Thymus (tissue), 11 donors: ENCODE measurements at regions not wholly inside any gene's neighbourhood (a gene's known extent, or its start where the extent isn't known, plus 50 kb on each side); places are given as distances from the start of the nearest gene placed in this dataset.
"Not testable (repeated sequence)": the region's sequence is repeated elsewhere in the genome, so short reads cannot be mapped to it uniquely, and the experiment has no call there.

Experiments
- DNase-seq, 9 donors: peaks; one replicate each; pipeline ENCODE4 v3.0.0-alpha.2; 2013; ENCODE audit warnings: low spot score in 9 of 9, low read depth in 6 of 9, missing footprints in 1 of 9
- H3K27ac ChIP-seq, 2 donors: one replicate each; pipeline ENCODE4 v1.5.1; 2013; ENCODE audit warnings: control low read depth in 1 of 2, low read depth in 1 of 2, low read length in 1 of 2, mild to moderate bottlenecking in 1 of 2, moderate library complexity in 1 of 2
- H3K27me3 ChIP-seq, 2 donors: one replicate each; pipeline ENCODE4 v1.5.1; 2013; ENCODE audit warnings: low read length in 1 of 2; ENCODE audit not compliant: control insufficient read depth in 2 of 2, insufficient read depth in 1 of 2
- H3K36me3 ChIP-seq, 2 donors: one replicate each; pipeline ENCODE4 v1.5.1; 2013; ENCODE audit warnings: low read length in 1 of 2, mild to moderate bottlenecking in 1 of 2, moderate library complexity in 1 of 2; ENCODE audit not compliant: control insufficient read depth in 2 of 2, insufficient read depth in 2 of 2
- H3K4me1 ChIP-seq, 2 donors: one replicate each; pipeline ENCODE4 v1.5.1; 2013; ENCODE audit warnings: low read length in 2 of 2; ENCODE audit not compliant: control insufficient read depth in 2 of 2, insufficient read depth in 2 of 2
- H3K4me3 ChIP-seq, 2 donors: one replicate each; pipeline ENCODE4 v1.5.1; 2013; ENCODE audit warnings: low read length in 2 of 2, control low read depth in 1 of 2, mild to moderate bottlenecking in 1 of 2
- H3K9me3 ChIP-seq, 2 donors: one replicate each; pipeline ENCODE4 v1.5.1; 2013; ENCODE audit warnings: low read length in 1 of 2, mild to moderate bottlenecking in 1 of 2; ENCODE audit not compliant: control insufficient read depth in 2 of 2, insufficient read depth in 1 of 2
- WGBS: extraction: QIAGEN DNeasy Blood & Tissue Kit; methylation state at CpG from one replicate; pipeline ENCODE4 v1.1.7; 2013; 5-methylcytosine and 5-hydroxymethylcytosine counted together
- donor health status: healthy.

DNA sequence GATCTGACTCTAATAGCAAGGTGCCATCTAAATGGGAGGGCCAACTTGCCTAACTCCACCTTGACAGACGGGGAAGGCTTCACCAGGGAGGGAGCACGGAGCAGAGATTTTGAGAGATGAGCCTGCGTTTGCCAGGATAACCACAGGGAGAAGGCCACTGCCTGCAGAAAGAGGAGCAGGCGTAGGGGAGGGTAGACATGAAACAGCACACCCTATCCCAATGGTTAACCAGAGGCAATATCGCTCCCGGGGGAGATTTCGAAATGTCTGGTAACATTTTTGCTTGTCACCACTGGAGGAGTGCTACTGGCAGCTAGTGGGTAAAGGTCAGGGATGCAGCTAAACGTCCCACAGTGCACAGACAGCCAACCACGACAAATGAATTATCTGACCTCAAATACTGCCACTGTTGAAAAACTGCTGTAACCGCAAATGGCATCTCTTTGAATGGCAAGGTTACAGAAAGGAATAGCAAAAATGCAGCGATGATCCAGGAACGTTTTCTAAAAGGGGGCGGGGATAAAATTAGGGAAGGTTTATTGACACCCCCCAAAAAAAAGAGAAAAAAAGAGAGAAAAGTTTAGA is 126.0 kb upstream of the ATF7IP start:
- 33% methylated on average over 13 of the region's 13 CpGs for WGBS
- H3K27me3 ChIP-seq: no peaks in the 10 kb centered on the region
- H3K4me3 ChIP-seq: peak overlapping the region; percentile 34
- DNase-seq: peak in 1 of 9 donors; percentile 54
- no peaks in the 10 kb centered on the region for H3K36me3 ChIP-seq
- H3K9me3 ChIP-seq: peaks cover 0 to 17% of the 10 kb centered on the region in 2 donors
- peaks cover 2 to 14% of the 10 kb centered on the region in 2 donors for H3K4me1 ChIP-seq
- H3K27ac ChIP-seq: peak overlapping the region; percentile 63 to 69

DNA sequence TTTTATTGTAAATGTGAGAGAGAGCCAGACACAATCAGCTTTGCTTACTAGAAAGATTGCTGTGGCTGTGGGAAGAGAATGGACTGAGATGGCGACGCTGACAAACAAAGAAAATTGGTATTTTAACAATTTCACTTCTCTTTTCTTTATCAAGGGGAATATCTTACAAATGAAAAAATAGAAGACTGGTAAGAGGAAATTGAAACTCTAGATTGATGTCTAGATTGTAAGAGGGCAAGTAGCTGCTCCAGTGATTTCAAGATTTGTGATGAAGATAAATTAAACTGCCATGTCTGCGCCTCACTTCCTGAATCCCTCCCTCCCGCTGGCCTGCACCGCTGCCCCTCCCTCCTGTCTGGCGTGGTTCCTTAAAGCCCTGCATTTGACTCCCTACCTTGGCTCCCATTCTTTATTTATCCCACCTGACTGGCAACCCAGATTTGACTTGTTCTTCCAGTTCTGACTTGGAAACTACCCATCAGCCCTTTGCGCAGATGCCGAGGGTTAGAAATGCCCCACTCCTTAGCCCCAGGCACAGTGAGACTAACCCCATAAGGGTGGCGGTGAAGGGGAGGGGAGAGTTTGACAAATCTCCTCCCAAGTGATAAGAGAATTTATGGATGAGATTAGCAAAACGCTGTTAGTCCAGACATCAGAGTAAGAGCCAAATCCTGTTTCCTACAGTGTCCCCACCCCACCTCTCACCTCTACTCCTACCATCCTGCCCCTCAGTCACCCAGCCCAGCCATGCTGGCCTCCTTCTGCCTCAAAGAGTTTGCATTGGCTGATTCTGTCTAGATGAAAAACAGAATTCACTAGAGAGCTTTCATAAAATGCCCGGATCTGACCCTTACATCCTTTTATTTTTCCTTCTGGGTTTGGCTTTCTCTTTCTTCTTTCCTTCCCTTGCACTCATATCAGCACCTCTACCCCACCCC is 125.3 kb upstream of the ATF7IP start:
- WGBS: 45% methylated on average over 11 of the region's 11 CpGs
- Histone ChIP-seq H3K36me3 (no peaks in the 10 kb centered on the region), H3K27me3 (no peaks in the 10 kb centered on the region), H3K9me3 (peaks cover 0 to 17% of the 10 kb centered on the region in 2 donors), H3K4me1 (peaks cover 2 to 14% of the 10 kb centered on the region in 2 donors), H3K27ac (peak overlapping the region; percentile 63 to 82), H3K4me3 (peak overlapping the region; percentile 34)
- DNase-seq: peak in 1 of 9 donors; percentile 45

DNA sequence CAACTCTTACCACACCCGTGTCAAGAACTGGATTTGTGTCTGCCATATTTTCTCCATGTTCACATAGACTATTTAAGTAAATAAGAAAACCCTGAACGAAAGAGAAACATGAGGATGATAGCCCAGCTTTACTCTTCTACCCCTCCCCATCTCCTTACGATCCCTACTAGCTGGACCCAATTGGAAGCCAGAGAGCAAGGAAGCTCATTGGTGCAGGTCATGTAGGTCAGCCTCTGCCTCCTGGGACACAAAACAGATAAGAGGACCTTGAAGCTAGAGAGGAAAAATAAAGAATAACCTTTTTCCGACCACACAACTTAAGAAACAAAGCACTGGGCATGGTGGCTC is 124.6 kb upstream of the ATF7IP start:
- no peak for DNase-seq
- no peaks in the 10 kb centered on the region for H3K27me3 ChIP-seq
- WGBS: 74% methylated on average over 4 of the region's 4 CpGs
- peaks cover 2 to 14% of the 10 kb centered on the region in 2 donors for H3K4me1 ChIP-seq
- no peak overlapping the region for H3K4me3 ChIP-seq
- H3K36me3 ChIP-seq: no peaks in the 10 kb centered on the region
- H3K9me3 ChIP-seq: peaks cover 0 to 17% of the 10 kb centered on the region in 2 donors
- H3K27ac ChIP-seq: no peak overlapping the region

DNA sequence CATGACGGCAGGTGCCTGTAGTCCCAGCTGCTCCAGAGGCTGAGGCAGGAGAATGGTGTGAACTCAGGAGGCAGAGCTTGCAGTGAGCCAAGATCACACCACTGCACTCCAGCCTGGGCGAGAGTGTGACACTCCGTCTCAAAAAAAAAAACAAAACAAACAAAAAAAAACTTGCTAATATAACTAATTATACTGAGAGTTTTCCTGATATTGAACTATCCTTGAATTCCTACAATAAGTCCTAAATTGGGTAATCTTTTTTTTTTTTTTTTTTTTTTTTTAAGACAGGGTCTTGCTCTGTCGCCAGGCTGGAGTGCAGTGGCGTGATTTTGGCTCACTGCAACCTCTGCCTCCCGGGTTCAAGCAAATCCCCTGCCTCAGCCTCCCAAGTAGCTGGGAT is 122.7 kb upstream of the ATF7IP start:
- not testable (repeated sequence) for H3K36me3 ChIP-seq, DNase-seq, H3K4me3 ChIP-seq, H3K27ac ChIP-seq, H3K27me3 ChIP-seq
- Histone ChIP-seq H3K4me1 (peaks cover 2 to 14% of the 10 kb centered on the region in 2 donors), H3K9me3 (peaks cover 0 to 17% of the 10 kb centered on the region in 2 donors)
- WGBS: 95% methylated on average over 6 of the region's 6 CpGs

DNA sequence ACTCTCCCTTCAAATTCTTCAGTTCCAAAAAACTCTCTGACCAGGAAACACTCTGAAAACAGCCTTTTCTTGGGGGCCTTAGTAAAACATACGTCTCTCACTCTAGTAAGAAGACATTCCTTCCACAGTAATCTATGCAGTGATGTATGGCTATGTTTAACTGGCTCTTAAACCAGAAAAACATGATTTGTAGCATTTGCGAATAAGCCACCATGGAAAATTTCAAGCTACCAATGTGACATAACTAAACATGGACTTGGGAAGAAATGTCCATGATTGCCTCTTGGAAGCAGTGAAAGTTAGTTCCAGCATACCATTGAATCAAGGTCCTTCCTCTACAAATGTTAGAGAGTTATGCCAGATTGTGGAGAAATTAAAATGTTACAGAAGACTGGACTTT is 121.5 kb upstream of the ATF7IP start:
- Histone ChIP-seq H3K36me3 (no peaks in the 10 kb centered on the region), H3K27ac (no peak overlapping the region), H3K9me3 (peaks cover 0 to 17% of the 10 kb centered on the region in 2 donors), H3K4me3 (no peak overlapping the region), H3K4me1 (peaks cover 2 to 14% of the 10 kb centered on the region in 2 donors), H3K27me3 (no peaks in the 10 kb centered on the region)
- DNase-seq: no peak
- 98% methylated on average over 2 of the region's 2 CpGs for WGBS

DNA sequence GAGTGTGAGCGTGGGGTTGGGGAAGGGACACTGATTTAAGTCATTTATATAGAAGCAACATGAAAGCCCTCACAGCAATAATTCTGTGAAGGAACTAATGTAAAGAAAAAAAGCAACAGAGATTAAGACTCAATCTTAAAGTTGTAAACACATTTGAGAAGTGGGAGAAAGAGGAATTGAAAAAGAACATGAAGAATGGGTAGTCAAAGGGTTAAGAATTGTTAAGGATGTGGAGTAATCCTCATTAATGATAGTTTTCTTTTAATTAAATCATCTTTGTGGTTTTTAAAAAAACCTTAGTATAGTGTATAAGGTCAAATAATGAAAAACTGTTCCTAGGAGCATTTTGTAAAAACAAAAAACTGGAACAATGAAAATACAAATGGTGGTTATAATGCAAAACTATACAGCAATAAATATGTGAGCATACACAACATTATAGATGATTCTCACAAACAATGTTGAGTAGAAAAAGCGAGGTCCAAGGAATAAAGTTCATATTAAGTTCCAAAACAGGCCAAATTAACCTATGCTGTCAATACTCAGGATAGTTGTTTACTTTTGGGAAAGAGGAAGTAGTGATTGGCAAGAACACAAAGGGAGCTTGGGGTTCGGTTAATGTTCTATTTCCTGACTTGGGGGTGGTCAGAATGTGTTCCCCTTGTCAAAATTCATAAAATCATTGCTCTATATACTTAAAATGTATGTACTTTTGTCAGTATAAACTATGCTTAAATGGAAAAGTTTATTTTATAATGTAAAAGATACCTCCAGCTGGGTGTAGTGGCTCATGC is 120.4 kb upstream of the ATF7IP start:
- DNase-seq: no peak
- Histone ChIP-seq H3K36me3 (no peaks in the 10 kb centered on the region), H3K27me3 (no peaks in the 10 kb centered on the region), H3K4me1 (peaks cover 0 to 5% of the 10 kb centered on the region in 2 donors), H3K9me3 (peaks cover 0 to 17% of the 10 kb centered on the region in 2 donors), H3K27ac (no peak overlapping the region), H3K4me3 (no peak overlapping the region)
- 70% methylated on average over 3 of the region's 3 CpGs for WGBS

DNA sequence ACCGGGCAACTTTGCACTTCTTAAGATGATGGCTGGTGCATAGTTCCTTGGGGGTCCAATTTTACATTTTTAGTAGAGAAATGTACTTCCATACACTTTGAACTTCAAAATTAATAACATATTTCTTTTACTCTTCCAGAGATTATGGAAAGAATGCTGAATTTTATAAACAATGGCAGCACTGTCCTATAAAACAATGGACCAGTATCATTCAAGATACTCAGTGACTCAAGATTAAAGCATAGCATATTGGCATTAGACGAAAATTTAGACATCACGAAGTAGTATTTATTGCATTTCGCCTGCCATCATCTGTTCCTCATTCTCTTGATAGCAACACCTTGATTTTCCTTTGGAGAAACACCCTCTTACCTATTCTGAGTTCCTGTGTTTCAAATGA is 118.3 kb upstream of the ATF7IP start:
- no peaks in the 10 kb centered on the region for H3K36me3 ChIP-seq
- peaks cover 0 to 10% of the 10 kb centered on the region in 2 donors for H3K9me3 ChIP-seq
- no peak overlapping the region for H3K4me3 ChIP-seq
- H3K27ac ChIP-seq: no peak overlapping the region
- 98% methylated on average over 4 of the region's 4 CpGs for WGBS
- H3K27me3 ChIP-seq: no peaks in the 10 kb centered on the region
- no peaks in the 10 kb centered on the region for H3K4me1 ChIP-seq
- DNase-seq: no peak

DNA sequence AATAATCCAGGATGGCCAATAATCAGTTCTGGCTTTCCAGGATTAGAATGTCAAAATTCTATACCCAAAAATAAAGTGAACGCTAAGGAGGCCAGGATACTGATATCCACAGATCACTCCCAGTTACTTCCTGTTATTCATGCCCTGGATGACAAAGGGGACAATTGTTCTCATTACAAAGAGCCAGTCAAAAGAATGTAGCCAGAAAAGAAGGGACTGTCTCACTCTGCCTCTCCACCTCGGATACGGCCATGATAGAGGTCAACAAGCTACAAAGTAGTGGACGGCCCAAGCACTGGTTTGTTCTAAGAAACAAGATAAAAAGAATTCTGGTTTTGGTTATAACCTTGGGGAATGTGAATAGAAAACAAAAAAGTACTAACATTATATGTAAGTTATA is 116.1 kb upstream of the ATF7IP start:
- Histone ChIP-seq H3K36me3 (no peaks in the 10 kb centered on the region), H3K27me3 (no peaks in the 10 kb centered on the region), H3K4me3 (no peak overlapping the region), H3K9me3 (no peaks in the 10 kb centered on the region), H3K4me1 (no peaks in the 10 kb centered on the region), H3K27ac (no peak overlapping the region)
- 96% methylated on average over 4 of the region's 4 CpGs for WGBS
- no peak for DNase-seq

DNA sequence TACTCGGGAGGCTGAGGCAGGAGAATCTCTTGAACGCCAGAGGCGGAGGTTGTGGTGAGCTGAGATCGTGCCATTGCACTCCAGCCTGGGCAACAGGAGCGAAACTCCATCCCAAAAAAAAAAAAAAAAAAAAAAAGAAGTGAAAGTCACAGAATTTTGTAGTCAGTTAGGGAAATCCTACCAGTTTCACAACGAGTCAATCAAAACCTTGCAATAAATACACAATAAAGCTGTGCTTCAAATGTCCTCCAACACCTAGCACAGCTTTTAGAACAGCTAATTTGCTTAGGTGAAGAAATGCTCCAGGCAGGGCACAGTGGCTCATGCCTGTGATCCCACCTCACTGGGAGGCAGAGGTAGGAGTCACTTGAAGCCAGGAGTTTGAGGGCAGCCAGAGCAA is 112.8 kb upstream of the ATF7IP start:
- H3K4me1 ChIP-seq: peaks cover 8 to 14% of the 10 kb centered on the region in 2 donors
- H3K27ac ChIP-seq: no peak overlapping the region
- H3K9me3 ChIP-seq: peaks cover 0 to 5% of the 10 kb centered on the region in 2 donors
- H3K27me3 ChIP-seq: no peaks in the 10 kb centered on the region
- no peak overlapping the region for H3K4me3 ChIP-seq
- WGBS: 93% methylated on average over 6 of the region's 6 CpGs
- H3K36me3 ChIP-seq: no peaks in the 10 kb centered on the region
- no peak for DNase-seq
